ENCODE measurements at regions not wholly inside any gene's neighbourhood (a gene's known extent, or its start where the extent isn't known, plus 50 kb on each side); places are given as distances from the start of the nearest gene placed in this dataset.
A peak's percentile ranks its signal among the peaks of the same experiment; 100 is the strongest.

- H3K27me3 ChIP-seq, result no peaks in the 10 kb centered on the region
- H3K27ac ChIP-seq, result no peak overlapping the region
- H3K9me3 ChIP-seq, result no peaks in the 10 kb centered on the region
- TF ChIP-seq POLR2A (IDR thresholded peaks at IDR 0.05) (no peak), POLR2AphosphoS5 (IDR thresholded peaks at IDR 0.05) (no peak), CTCF (IDR thresholded peaks at IDR 0.05) (peak; percentile 57 to 79 (median 68)), EP300 (IDR thresholded peaks at IDR 0.05) (no peak)
- no peaks in the 10 kb centered on the region for H3K36me3 ChIP-seq
- H3K4me1 ChIP-seq, result peaks cover 0 to 7% (median 1%) of the 10 kb centered on the region in 4 donors
- no peak overlapping the region for H3K4me3 ChIP-seq
- ATAC-seq (ENCODE audit: low FRiP score in 2 of 2) (peak; percentile 81 to 92), DNase-seq (peak in 1 of 2 donors; percentile 54)
- 26 to 28% methylated on average over 5 of the region's 5 CpGs for WGBS, 2 donors
These were observed 371.7 kb upstream of the GBE1 start for GRCh38 chr3:82133070-82133606.

GRCh38 chr3:82132210-82133069, 371.0 kb upstream of the GBE1 start:
- H3K36me3 ChIP-seq, result no peaks in the 10 kb centered on the region
- H3K4me3 ChIP-seq, result no peak overlapping the region
- DNase-seq (no peak), ATAC-seq (ENCODE audit: low FRiP score in 2 of 2) (no peak)
- TF ChIP-seq POLR2A (IDR thresholded peaks at IDR 0.05) (no peak), POLR2AphosphoS5 (IDR thresholded peaks at IDR 0.05) (no peak), EP300 (IDR thresholded peaks at IDR 0.05) (no peak), CTCF (IDR thresholded peaks at IDR 0.05) (no peak)
- WGBS, 2 donors, result 77 to 89% methylated on average over 3 of the region's 3 CpGs
- H3K27me3 ChIP-seq, result no peaks in the 10 kb centered on the region
- peaks cover 0 to 7% (median 1%) of the 10 kb centered on the region in 4 donors for H3K4me1 ChIP-seq
- no peaks in the 10 kb centered on the region for H3K9me3 ChIP-seq
- H3K27ac ChIP-seq, result no peak overlapping the region

DNA sequence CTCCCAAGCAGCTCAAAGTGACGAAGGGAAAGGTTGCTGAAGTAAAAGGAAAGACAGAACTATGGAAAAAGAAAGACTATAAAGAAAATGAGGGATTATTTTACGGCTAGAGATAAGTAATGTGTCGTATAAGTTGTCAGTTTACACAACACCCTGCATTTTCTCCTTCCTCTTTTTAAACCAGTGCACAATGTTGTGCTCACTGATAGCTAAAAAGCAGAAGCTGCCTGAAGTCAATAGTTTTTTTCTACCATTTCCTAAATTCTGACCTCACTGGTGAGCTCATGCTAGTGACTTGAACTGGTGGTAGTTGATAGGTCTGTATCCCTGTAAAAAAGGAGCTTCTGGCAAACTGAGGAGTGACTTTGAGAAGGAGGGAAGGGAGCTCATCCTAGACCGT, 368.6 kb upstream of the GBE1 start:
- 64 to 77% methylated on average over 4 of the region's 4 CpGs for WGBS, 2 donors
- Histone ChIP-seq H3K36me3 (no peaks in the 10 kb centered on the region), H3K4me1 (peaks cover 0 to 7% (median 1%) of the 10 kb centered on the region in 4 donors), H3K27ac (no peak overlapping the region), H3K9me3 (no peaks in the 10 kb centered on the region), H3K4me3 (no peak overlapping the region), H3K27me3 (no peaks in the 10 kb centered on the region)
- DNase-seq (no peak), ATAC-seq (ENCODE audit: low FRiP score in 2 of 2) (peak in 1 of 2 donors; percentile 70)
- TF ChIP-seq CTCF (IDR thresholded peaks at IDR 0.05) (no peak), EP300 (IDR thresholded peaks at IDR 0.05) (no peak), POLR2AphosphoS5 (IDR thresholded peaks at IDR 0.05) (no peak), POLR2A (IDR thresholded peaks at IDR 0.05) (no peak)

GRCh38 chr3:82129221-82129801, 367.9 kb upstream of the GBE1 start:
- H3K4me3 ChIP-seq, result no peak overlapping the region
- no peak overlapping the region for H3K27ac ChIP-seq
- TF ChIP-seq EP300 (IDR thresholded peaks at IDR 0.05) (no peak), POLR2A (IDR thresholded peaks at IDR 0.05) (no peak), CTCF (IDR thresholded peaks at IDR 0.05) (no peak), POLR2AphosphoS5 (IDR thresholded peaks at IDR 0.05) (no peak)
- ATAC-seq (ENCODE audit: low FRiP score in 2 of 2) (no peak), DNase-seq (no peak)
- no peaks in the 10 kb centered on the region for H3K9me3 ChIP-seq
- WGBS, 2 donors, result 66 to 84% methylated on average over 2 of the region's 2 CpGs
- no peaks in the 10 kb centered on the region for H3K36me3 ChIP-seq
- H3K4me1 ChIP-seq, result peaks cover 0 to 7% (median 1%) of the 10 kb centered on the region in 4 donors
- no peaks in the 10 kb centered on the region for H3K27me3 ChIP-seq

Measured in upper lobe of left lung (tissue), 6 donors.